OCI-LY1 (cell line): ENCODE measurements at regions not wholly inside any gene's neighbourhood (a gene's known extent, or its start where the extent isn't known, plus 50 kb on each side); places are given as distances from the start of the nearest gene placed in this dataset.
A peak's percentile ranks its signal among the peaks of the same experiment; 100 is the strongest.
"Not testable (repeated sequence)": the region's sequence is repeated elsewhere in the genome, so short reads cannot be mapped to it uniquely, and the experiment has no call there.

Source experiments
- H2AFZ ChIP-seq: fragments of 200-600 bp; sonication (generic), shearing (Covaris generic); 2 replicates; pipeline ENCODE4 v1.6.0; 2014; ENCODE audit warnings: antibody characterized with exemption, mild to moderate bottlenecking, low read length
- H3F3A ChIP-seq: fragments of 200-600 bp; sonication (generic), shearing (Covaris generic); 2 replicates; pipeline ENCODE4 v1.6.0; 2014; ENCODE audit warnings: mild to moderate bottlenecking, antibody characterized with exemption, low read length, moderate library complexity; ENCODE audit not compliant: insufficient read depth
- H3K27ac ChIP-seq: fragments of 200-600 bp; sonication (generic); 2 replicates; pipeline ENCODE4 v1.5.1; 2014; ENCODE audit warnings: low read length, mixed run types, mild to moderate bottlenecking, low read depth; ENCODE audit not compliant: poor library complexity, severe bottlenecking
- H3K27me3 ChIP-seq: fragments of 200-600 bp; sonication (generic); 2 replicates; pipeline ENCODE4 v1.6.0; 2014; ENCODE audit warnings: antibody characterized with exemption, mild to moderate bottlenecking, low read length, moderate library complexity; ENCODE audit not compliant: insufficient read depth
- H3K36me3 ChIP-seq: fragments of 200-600 bp; sonication (generic); 2 replicates; pipeline ENCODE4 v1.6.1; 2014; ENCODE audit warnings: mild to moderate bottlenecking, antibody characterized with exemption, low read length, moderate library complexity, mixed read lengths; ENCODE audit not compliant: insufficient read depth
- H3K4me1 ChIP-seq: fragments of 200-600 bp; sonication (generic); 2 replicates; pipeline ENCODE4 v1.5.1; 2014; ENCODE audit warnings: mild to moderate bottlenecking, low read length, moderate library complexity; ENCODE audit not compliant: insufficient read depth, severe bottlenecking
- H3K4me2 ChIP-seq: fragments of 200-600 bp; sonication (generic), shearing (Covaris generic); 2 replicates; pipeline ENCODE4 v1.6.1; 2014; ENCODE audit warnings: low read length
- H3K4me3 ChIP-seq: fragments of 200-600 bp; sonication (generic); 2 replicates; pipeline ENCODE4 v1.5.1; 2014; ENCODE audit warnings: low read length, low read depth, mild to moderate bottlenecking, mixed read lengths; ENCODE audit not compliant: poor library complexity, severe bottlenecking
- H3K79me2 ChIP-seq: fragments of 200-600 bp; shearing (Covaris generic); 2 replicates; pipeline ENCODE4 v1.6.1; 2016; ENCODE audit warnings: mixed run types, low read length, mixed read lengths; ENCODE audit not compliant: insufficient read depth
- H3K9ac ChIP-seq: fragments of 200-600 bp; sonication (generic), shearing (Covaris generic); 2 replicates; pipeline ENCODE4 v1.6.1; 2014; ENCODE audit warnings: mild to moderate bottlenecking, low read length, mixed read lengths
- H3K9me2 ChIP-seq: fragments of 200-600 bp; sonication (generic), shearing (Covaris generic); 2 replicates; pipeline ENCODE4 v1.6.1; 2014; ENCODE audit warnings: low read depth, mild to moderate bottlenecking, low read length, mixed read lengths
- H3K9me3 ChIP-seq: fragments of 200-600 bp; shearing (Covaris generic); 2 replicates; pipeline ENCODE4 v1.6.1; 2014; ENCODE audit warnings: low read length, mixed read lengths
- H4K20me1 ChIP-seq: fragments of 200-600 bp; sonication (generic), shearing (Covaris generic); 2 replicates; pipeline ENCODE4 v1.6.0; 2016; ENCODE audit warnings: mild to moderate bottlenecking, low read length; ENCODE audit not compliant: insufficient read depth
- CTCF ChIP-seq: fragments of 200-600 bp; sonication (generic), shearing (Covaris generic); IDR thresholded peaks from 2 replicates; pipeline ENCODE4 v1.5.1; 2017; ENCODE audit warnings: mild to moderate bottlenecking, antibody characterized with exemption, low read length, moderate library complexity, mixed read lengths
- EZH2 ChIP-seq: fragments of 200-600 bp; sonication (generic), shearing (Covaris generic); IDR thresholded peaks from 2 replicates; pipeline ENCODE4 v1.8.0; 2017; ENCODE audit warnings: borderline replicate concordance, mixed run types, mild to moderate bottlenecking, antibody characterized with exemption, low read length, moderate library complexity, mixed read lengths

GRCh38 chr16:29326164-29327125 is 80.1 kb downstream of the NPIPB11 start:
- not testable (repeated sequence) for H3F3A ChIP-seq, H3K36me3 ChIP-seq, H3K4me2 ChIP-seq, H4K20me1 ChIP-seq, H2AFZ ChIP-seq, H3K27ac ChIP-seq, H3K9me2 ChIP-seq, H3K27me3 ChIP-seq, H3K9me3 ChIP-seq, H3K4me3 ChIP-seq, H3K79me2 ChIP-seq, H3K4me1 ChIP-seq, H3K9ac ChIP-seq

- H3K79me2 ChIP-seq, H3K9me2 ChIP-seq, H3F3A ChIP-seq, H3K4me1 ChIP-seq, H3K4me2 ChIP-seq, H3K36me3 ChIP-seq, H2AFZ ChIP-seq, H3K9ac ChIP-seq, H3K9me3 ChIP-seq, H4K20me1 ChIP-seq, H3K4me3 ChIP-seq, H3K27me3 ChIP-seq: not testable (repeated sequence)
- peak overlapping the region; percentile 30 for H3K27ac ChIP-seq
Observed at GRCh38 chr16:29323725-29324124, 82.8 kb downstream of the NPIPB11 start.

DNA sequence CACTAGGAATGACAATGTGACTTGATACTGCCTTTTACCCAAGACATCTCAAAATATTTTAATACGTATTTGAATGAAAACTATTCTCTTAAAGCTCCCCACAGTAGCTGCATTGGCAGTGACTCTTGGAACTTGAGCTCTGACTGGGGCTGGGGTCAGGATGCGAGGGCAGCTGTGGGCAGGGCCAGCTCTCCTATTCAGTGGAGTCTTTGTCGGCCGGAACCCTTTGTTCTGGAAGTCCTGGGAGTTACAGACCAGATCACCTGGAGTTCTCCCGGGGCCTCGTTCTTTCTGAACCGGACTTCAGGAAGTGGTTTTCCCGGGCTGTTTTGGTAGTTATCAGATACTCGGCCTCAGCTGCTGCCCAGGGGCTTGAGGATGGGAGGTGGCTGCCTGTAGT is 84.9 kb downstream of the NPIPB11 start:
- no peak overlapping the region for H3K4me2 ChIP-seq
- no peak overlapping the region for H2AFZ ChIP-seq
- no peaks in the 10 kb centered on the region for H3K27me3 ChIP-seq
- no peaks in the 10 kb centered on the region for H3K36me3 ChIP-seq
- H3K9me2 ChIP-seq: no peaks in the 10 kb centered on the region
- no peaks in the 10 kb centered on the region for H3F3A ChIP-seq
- H4K20me1 ChIP-seq: no peaks in the 10 kb centered on the region
- no peak overlapping the region for H3K9ac ChIP-seq
- peaks cover 18% of the 10 kb centered on the region for H3K4me1 ChIP-seq
- H3K4me3 ChIP-seq: no peak overlapping the region
- TF ChIP-seq CTCF (no peak), EZH2 (no peak)
- no peaks in the 10 kb centered on the region for H3K79me2 ChIP-seq
- no peaks in the 10 kb centered on the region for H3K9me3 ChIP-seq
- no peak overlapping the region for H3K27ac ChIP-seq

DNA sequence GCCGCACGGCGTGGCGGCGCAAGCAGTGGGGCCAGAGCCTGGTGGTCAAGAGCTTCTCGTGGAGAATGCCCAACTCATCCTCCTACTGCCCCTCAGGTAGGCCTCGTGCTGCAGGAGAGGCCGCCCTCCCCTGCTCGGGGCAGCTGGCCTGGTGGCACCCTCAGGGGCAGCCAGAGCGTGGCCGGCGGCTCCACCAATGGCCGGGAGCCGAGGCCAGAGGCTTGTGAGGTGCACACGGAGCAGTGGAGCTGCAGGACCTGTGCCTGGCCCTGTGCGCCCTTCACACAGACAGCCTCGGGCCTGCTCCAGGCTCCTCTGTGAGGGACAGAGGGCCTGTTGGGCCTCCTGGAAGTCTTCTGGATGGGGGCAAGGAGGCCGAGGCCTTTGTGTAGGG is 85.5 kb downstream of the NPIPB11 start:
- Histone ChIP-seq H3K27me3 (no peaks in the 10 kb centered on the region), H3K4me1 (peaks cover 18% of the 10 kb centered on the region), H3K4me2 (no peak overlapping the region), H4K20me1 (no peaks in the 10 kb centered on the region), H3F3A (no peaks in the 10 kb centered on the region), H3K36me3 (no peaks in the 10 kb centered on the region), H3K9ac (no peak overlapping the region), H3K9me3 (no peaks in the 10 kb centered on the region), H3K27ac (no peak overlapping the region), H3K4me3 (no peak overlapping the region), H2AFZ (no peak overlapping the region), H3K79me2 (no peaks in the 10 kb centered on the region), H3K9me2 (no peaks in the 10 kb centered on the region)
- TF ChIP-seq EZH2 (no peak), CTCF (no peak)
